IPS-15b (cell line): ENCODE measurements at regions not wholly inside any gene's neighbourhood (a gene's known extent, or its start where the extent isn't known, plus 50 kb on each side); places are given as distances from the start of the nearest gene placed in this dataset.
"Not testable (repeated sequence)": the region's sequence is repeated elsewhere in the genome, so short reads cannot be mapped to it uniquely, and the experiment has no call there.

ENCODE experiments used
- H3K27me3 ChIP-seq: one replicate; pipeline ENCODE4 v1.6.1; 2013; ENCODE audit warnings: low read length; ENCODE audit not compliant: control insufficient read depth, insufficient read depth
- H3K36me3 ChIP-seq: one replicate; pipeline ENCODE4 v1.6.1; 2013; ENCODE audit warnings: low read length; ENCODE audit not compliant: control insufficient read depth, insufficient read depth
- H3K4me1 ChIP-seq: one replicate; pipeline ENCODE4 v1.6.1; 2013; ENCODE audit warnings: mild to moderate bottlenecking, low read length; ENCODE audit not compliant: control insufficient read depth, insufficient read depth
- H3K4me3 ChIP-seq: one replicate; pipeline ENCODE4 v1.5.1; 2013; ENCODE audit warnings: low read depth, low read length
- H3K9ac ChIP-seq: one replicate; pipeline ENCODE4 v1.6.1; 2013; ENCODE audit warnings: low read depth, mild to moderate bottlenecking, low read length
- H3K9me3 ChIP-seq: one replicate; pipeline ENCODE4 v1.6.1; 2013; ENCODE audit warnings: mild to moderate bottlenecking, low read length; ENCODE audit not compliant: control insufficient read depth, insufficient read depth

GRCh38 chr4:53833302-53834003 is 231.0 kb downstream of the CHIC2 start:
- H3K27me3 ChIP-seq, H3K36me3 ChIP-seq, H3K4me1 ChIP-seq, H3K4me3 ChIP-seq, H3K9ac ChIP-seq: not testable (repeated sequence)
- peaks cover 14% of the 10 kb centered on the region for H3K9me3 ChIP-seq

- no peaks in the 10 kb centered on the region for H3K36me3 ChIP-seq
- H3K27me3 ChIP-seq, result no peaks in the 10 kb centered on the region
- H3K9me3 ChIP-seq, result peaks cover 14% of the 10 kb centered on the region
- no peak overlapping the region for H3K9ac ChIP-seq
- no peaks in the 10 kb centered on the region for H3K4me1 ChIP-seq
- H3K4me3 ChIP-seq, result no peak overlapping the region
Measured at GRCh38 chr4:53832549-53832948, 231.9 kb downstream of the CHIC2 start.

- no peaks in the 10 kb centered on the region for H3K27me3 ChIP-seq
- H3K4me1 ChIP-seq, result no peaks in the 10 kb centered on the region
- H3K36me3 ChIP-seq, result no peaks in the 10 kb centered on the region
- peaks cover 14% of the 10 kb centered on the region for H3K9me3 ChIP-seq
- H3K4me3 ChIP-seq, result no peak overlapping the region
- no peak overlapping the region for H3K9ac ChIP-seq
Measured at GRCh38 chr4:53830511-53830910, 233.9 kb downstream of the CHIC2 start.

- H3K36me3 ChIP-seq, result no peaks in the 10 kb centered on the region
- no peaks in the 10 kb centered on the region for H3K4me1 ChIP-seq
Measured at GRCh38 chr4:53821179-53821851, 230.0 kb upstream of the LNX1 start.

GRCh38 chr4:53818104-53818503 is 226.8 kb upstream of the LNX1 start:
- H3K4me1 ChIP-seq, result no peaks in the 10 kb centered on the region
- no peak overlapping the region for H3K9ac ChIP-seq
- H3K9me3 ChIP-seq, result no peaks in the 10 kb centered on the region

More at GRCh38 chr4:53821179-53821851, 230.0 kb upstream of the LNX1 start:
- Histone ChIP-seq H3K9me3 (no peaks in the 10 kb centered on the region), H3K27me3 (no peaks in the 10 kb centered on the region), H3K9ac (no peak overlapping the region), H3K4me3 (no peak overlapping the region)

GRCh38 chr4:53816561-53816960 is 225.3 kb upstream of the LNX1 start:
- Histone ChIP-seq H3K27me3 (no peaks in the 10 kb centered on the region), H3K9ac (no peak overlapping the region), H3K9me3 (no peaks in the 10 kb centered on the region), H3K4me1 (no peaks in the 10 kb centered on the region), H3K4me3 (no peak overlapping the region), H3K36me3 (no peaks in the 10 kb centered on the region)

More at GRCh38 chr4:53818104-53818503, 226.8 kb upstream of the LNX1 start:
- H3K4me3 ChIP-seq, result no peak overlapping the region
- no peaks in the 10 kb centered on the region for H3K36me3 ChIP-seq
- no peaks in the 10 kb centered on the region for H3K27me3 ChIP-seq

- H3K27me3 ChIP-seq, result no peaks in the 10 kb centered on the region
- no peaks in the 10 kb centered on the region for H3K4me1 ChIP-seq
- no peaks in the 10 kb centered on the region for H3K9me3 ChIP-seq
- H3K4me3 ChIP-seq, result no peak overlapping the region
- no peaks in the 10 kb centered on the region for H3K36me3 ChIP-seq
- H3K9ac ChIP-seq, result no peak overlapping the region
Measured at GRCh38 chr4:53815281-53815680, 224.0 kb upstream of the LNX1 start.

- Histone ChIP-seq H3K27me3 (no peaks in the 10 kb centered on the region), H3K4me1 (no peaks in the 10 kb centered on the region), H3K36me3 (no peaks in the 10 kb centered on the region), H3K9me3 (no peaks in the 10 kb centered on the region), H3K4me3 (no peak overlapping the region), H3K9ac (no peak overlapping the region)
Measured at GRCh38 chr4:53813998-53814397, 222.7 kb upstream of the LNX1 start.

- Histone ChIP-seq H3K9me3 (no peaks in the 10 kb centered on the region), H3K36me3 (no peaks in the 10 kb centered on the region), H3K27me3 (no peaks in the 10 kb centered on the region), H3K4me3 (no peak overlapping the region), H3K9ac (no peak overlapping the region), H3K4me1 (no peaks in the 10 kb centered on the region)
Measured at GRCh38 chr4:53810643-53811042, 219.4 kb upstream of the LNX1 start.

- H3K4me1 ChIP-seq, result no peaks in the 10 kb centered on the region
- no peak overlapping the region for H3K4me3 ChIP-seq
- no peaks in the 10 kb centered on the region for H3K9me3 ChIP-seq
- H3K36me3 ChIP-seq, result no peaks in the 10 kb centered on the region
- H3K27me3 ChIP-seq, result no peaks in the 10 kb centered on the region
- H3K9ac ChIP-seq, result no peak overlapping the region
Measured at GRCh38 chr4:53809816-53810215, 218.5 kb upstream of the LNX1 start.

- Histone ChIP-seq H3K4me1 (no peaks in the 10 kb centered on the region), H3K9ac (no peak overlapping the region), H3K27me3 (no peaks in the 10 kb centered on the region), H3K9me3 (no peaks in the 10 kb centered on the region), H3K4me3 (no peak overlapping the region), H3K36me3 (no peaks in the 10 kb centered on the region)
Measured at GRCh38 chr4:53805291-53805690, 214.0 kb upstream of the LNX1 start.

GRCh38 chr4:53804719-53805118 is 213.4 kb upstream of the LNX1 start:
- Histone ChIP-seq H3K27me3 (no peaks in the 10 kb centered on the region), H3K36me3 (no peaks in the 10 kb centered on the region), H3K9ac (no peak overlapping the region), H3K4me3 (no peak overlapping the region), H3K4me1 (no peaks in the 10 kb centered on the region), H3K9me3 (no peaks in the 10 kb centered on the region)
